ENCODE measurements at regions not wholly inside any gene's neighbourhood (a gene's known extent, or its start where the extent isn't known, plus 50 kb on each side); places are given as distances from the start of the nearest gene placed in this dataset.

DNA sequence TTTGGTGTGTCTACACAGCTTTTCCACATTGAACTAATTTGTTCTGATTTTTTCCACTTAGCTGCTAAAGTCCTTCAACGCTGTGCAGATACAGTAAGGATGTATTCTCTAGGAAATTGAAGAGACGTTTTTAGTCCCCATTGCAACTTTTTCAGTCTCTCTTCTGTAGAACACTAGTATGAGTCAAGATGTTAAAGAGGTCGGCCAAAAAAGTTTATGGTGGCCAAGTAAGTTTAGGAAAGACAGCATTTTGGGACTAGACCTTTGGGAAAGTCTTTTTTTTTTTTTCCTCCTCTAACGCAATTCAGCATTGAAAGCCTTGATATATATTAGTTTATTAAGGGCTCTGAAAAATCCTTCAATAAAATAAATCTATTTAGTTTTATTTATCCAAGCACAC lies 243.5 kb upstream of the FBXL7 start:
- no peaks in the 10 kb centered on the region for H3K9me3 Mint-ChIP-seq (ENCODE audit: low read depth, unreplicated experiment)
- H3K27ac Mint-ChIP-seq (ENCODE audit: unreplicated experiment): no peak overlapping the region
- intact Hi-C loops (cut with micrococcal nuclease; ENCODE audit: unreplicated experiment): no loop called here
- CTCF ChIA-PET: interaction anchor here (0.5 kb wide), 1 partner anchor 25 kb away, joined by 3 read pairs; no protein-coding TSS in a partner anchor
- no peak overlapping the region for H3K4me3 Mint-ChIP-seq (ENCODE audit: low read depth, unreplicated experiment)
- DNase-seq: no peak
- H3K36me3 Mint-ChIP-seq (ENCODE audit: insufficient read depth, unreplicated experiment): no peaks in the 10 kb centered on the region
- TF ChIP-seq, protein P1, sequence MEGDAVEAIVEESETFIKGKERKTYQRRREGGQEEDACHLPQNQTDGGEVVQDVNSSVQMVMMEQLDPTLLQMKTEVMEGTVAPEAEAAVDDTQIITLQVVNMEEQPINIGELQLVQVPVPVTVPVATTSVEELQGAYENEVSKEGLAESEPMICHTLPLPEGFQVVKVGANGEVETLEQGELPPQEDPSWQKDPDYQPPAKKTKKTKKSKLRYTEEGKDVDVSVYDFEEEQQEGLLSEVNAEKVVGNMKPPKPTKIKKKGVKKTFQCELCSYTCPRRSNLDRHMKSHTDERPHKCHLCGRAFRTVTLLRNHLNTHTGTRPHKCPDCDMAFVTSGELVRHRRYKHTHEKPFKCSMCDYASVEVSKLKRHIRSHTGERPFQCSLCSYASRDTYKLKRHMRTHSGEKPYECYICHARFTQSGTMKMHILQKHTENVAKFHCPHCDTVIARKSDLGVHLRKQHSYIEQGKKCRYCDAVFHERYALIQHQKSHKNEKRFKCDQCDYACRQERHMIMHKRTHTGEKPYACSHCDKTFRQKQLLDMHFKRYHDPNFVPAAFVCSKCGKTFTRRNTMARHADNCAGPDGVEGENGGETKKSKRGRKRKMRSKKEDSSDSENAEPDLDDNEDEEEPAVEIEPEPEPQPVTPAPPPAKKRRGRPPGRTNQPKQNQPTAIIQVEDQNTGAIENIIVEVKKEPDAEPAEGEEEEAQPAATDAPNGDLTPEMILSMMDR (IDR thresholded peaks at IDR 0.05; ENCODE audit: unreplicated experiment): no peak
- no peaks in the 10 kb centered on the region for H3K27me3 Mint-ChIP-seq (ENCODE audit: unreplicated experiment)
- BruUV-seq (replicated peaks): no TSS peak
- H3K4me1 Mint-ChIP-seq (ENCODE audit: low read depth, unreplicated experiment): no peaks in the 10 kb centered on the region

DNA sequence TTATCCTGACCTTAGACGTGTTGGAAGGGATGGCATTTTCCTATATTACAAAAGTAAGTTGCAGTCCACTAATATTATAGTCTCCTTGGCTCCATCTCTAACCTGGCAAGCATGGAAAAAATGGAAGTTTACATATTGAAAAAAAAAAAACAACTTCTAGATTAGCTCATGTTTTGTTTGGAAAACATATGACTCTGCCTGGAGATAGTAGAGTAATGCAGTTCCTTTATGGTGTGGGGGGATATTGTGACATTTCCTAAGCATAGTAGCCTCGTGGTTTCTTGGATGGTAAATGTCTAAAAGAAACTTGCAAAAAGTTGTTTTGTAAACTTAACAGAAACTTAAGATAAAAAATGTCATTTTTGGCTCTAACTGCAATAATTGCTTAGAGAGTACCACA lies 244.4 kb upstream of the FBXL7 start:
- no peaks in the 10 kb centered on the region for H3K9me3 Mint-ChIP-seq (ENCODE audit: low read depth, unreplicated experiment)
- TF ChIP-seq, protein P1 (IDR thresholded peaks at IDR 0.05; ENCODE audit: unreplicated experiment): no peak
- DNase-seq: no peak
- H3K4me3 Mint-ChIP-seq (ENCODE audit: low read depth, unreplicated experiment): no peak overlapping the region
- no peaks in the 10 kb centered on the region for H3K27me3 Mint-ChIP-seq (ENCODE audit: unreplicated experiment)
- H3K27ac Mint-ChIP-seq (ENCODE audit: unreplicated experiment): no peak overlapping the region
- H3K36me3 Mint-ChIP-seq (ENCODE audit: insufficient read depth, unreplicated experiment): no peaks in the 10 kb centered on the region
- no peaks in the 10 kb centered on the region for H3K4me1 Mint-ChIP-seq (ENCODE audit: low read depth, unreplicated experiment)
- CTCF ChIA-PET: no interaction called here
- no TSS peak for BruUV-seq (replicated peaks)
- intact Hi-C loops (cut with micrococcal nuclease; ENCODE audit: unreplicated experiment): no loop called here

DNA sequence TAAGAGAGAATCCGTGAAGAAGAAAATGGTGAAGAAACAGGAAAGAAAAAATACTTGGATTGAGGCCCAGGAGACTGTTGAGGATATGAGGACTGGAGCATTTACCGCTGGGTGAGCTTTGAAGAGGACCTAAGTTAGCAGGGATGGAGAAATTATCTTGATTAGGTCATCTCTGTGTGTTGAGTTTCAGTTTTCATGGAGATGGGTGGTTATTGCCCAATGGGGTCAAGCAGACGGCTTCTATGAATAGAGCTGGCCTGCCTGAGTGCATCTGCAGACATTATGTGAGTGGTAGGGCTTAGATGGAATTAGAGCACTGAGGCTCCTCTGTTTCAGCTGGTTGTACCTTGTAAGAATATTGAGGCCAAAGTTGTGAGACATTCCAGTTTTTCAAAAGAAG lies 245.4 kb upstream of the FBXL7 start:
- Mint-ChIP-seq H3K4me3 (ENCODE audit: low read depth, unreplicated experiment) (no peak overlapping the region), H3K27me3 (ENCODE audit: unreplicated experiment) (no peaks in the 10 kb centered on the region), H3K36me3 (ENCODE audit: insufficient read depth, unreplicated experiment) (no peaks in the 10 kb centered on the region), H3K9me3 (ENCODE audit: low read depth, unreplicated experiment) (no peaks in the 10 kb centered on the region), H3K27ac (ENCODE audit: unreplicated experiment) (no peak overlapping the region), H3K4me1 (ENCODE audit: low read depth, unreplicated experiment) (no peaks in the 10 kb centered on the region)
- intact Hi-C loops (cut with micrococcal nuclease; ENCODE audit: unreplicated experiment): no loop called here
- DNase-seq: no peak
- CTCF ChIA-PET: no interaction called here
- no TSS peak for BruUV-seq (replicated peaks)
- TF ChIP-seq, protein P1 (IDR thresholded peaks at IDR 0.05; ENCODE audit: unreplicated experiment): no peak

DNA sequence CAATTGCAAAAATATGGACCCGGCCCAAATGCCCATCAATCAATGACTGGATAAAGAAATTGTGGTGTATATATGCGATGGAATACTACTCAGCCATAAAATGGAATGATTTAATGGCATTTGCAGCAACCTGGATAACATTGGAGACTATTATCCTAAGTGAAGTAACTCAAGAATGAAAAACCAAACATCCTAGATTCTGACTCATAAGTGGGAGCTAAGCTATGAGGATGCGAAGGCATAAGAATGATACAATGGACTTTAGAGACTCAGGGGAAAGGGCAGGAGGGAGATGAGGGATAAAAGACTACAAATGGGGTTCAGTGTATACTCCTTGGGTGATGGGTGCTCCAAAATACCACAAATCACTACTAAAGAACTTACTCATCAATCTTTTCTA lies 247.6 kb upstream of the FBXL7 start:
- Mint-ChIP-seq H3K4me1 (ENCODE audit: low read depth, unreplicated experiment) (peaks cover 6% of the 10 kb centered on the region), H3K9me3 (ENCODE audit: low read depth, unreplicated experiment) (no peaks in the 10 kb centered on the region), H3K36me3 (ENCODE audit: insufficient read depth, unreplicated experiment) (no peaks in the 10 kb centered on the region), H3K27me3 (ENCODE audit: unreplicated experiment) (no peaks in the 10 kb centered on the region), H3K27ac (ENCODE audit: unreplicated experiment) (no peak overlapping the region), H3K4me3 (ENCODE audit: low read depth, unreplicated experiment) (no peak overlapping the region)
- CTCF ChIA-PET: no interaction called here
- BruUV-seq (replicated peaks): no TSS peak
- TF ChIP-seq, protein P1 (IDR thresholded peaks at IDR 0.05; ENCODE audit: unreplicated experiment): no peak
- DNase-seq: no peak
- intact Hi-C loops (cut with micrococcal nuclease; ENCODE audit: unreplicated experiment): no loop called here

DNA sequence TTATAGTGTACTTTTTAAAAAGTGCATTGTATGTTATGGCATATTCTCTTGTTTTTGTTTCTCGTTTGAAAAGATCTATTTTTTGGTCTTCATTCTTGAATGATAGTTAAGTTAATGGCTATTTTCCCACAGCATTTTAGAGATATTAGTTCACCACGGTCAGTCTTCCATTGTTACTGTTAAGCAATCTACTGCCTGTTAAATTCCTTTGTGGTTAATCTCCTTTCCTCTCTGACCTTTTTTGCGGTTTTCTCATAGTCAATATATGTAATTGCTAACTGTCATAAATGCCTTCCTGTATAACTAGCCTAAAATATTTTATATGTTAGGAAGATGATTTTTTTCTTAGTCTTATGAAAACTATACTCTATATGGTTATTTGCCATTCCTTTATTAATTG lies 250.8 kb upstream of the FBXL7 start:
- no peaks in the 10 kb centered on the region for H3K36me3 Mint-ChIP-seq (ENCODE audit: insufficient read depth, unreplicated experiment)
- DNase-seq: no peak
- no peak overlapping the region for H3K27ac Mint-ChIP-seq (ENCODE audit: unreplicated experiment)
- TF ChIP-seq, protein P1 (IDR thresholded peaks at IDR 0.05; ENCODE audit: unreplicated experiment): no peak
- BruUV-seq (replicated peaks): no TSS peak
- CTCF ChIA-PET: no interaction called here
- no peaks in the 10 kb centered on the region for H3K27me3 Mint-ChIP-seq (ENCODE audit: unreplicated experiment)
- peaks cover 6% of the 10 kb centered on the region for H3K9me3 Mint-ChIP-seq (ENCODE audit: low read depth, unreplicated experiment)
- intact Hi-C loops (cut with micrococcal nuclease; ENCODE audit: unreplicated experiment): no loop called here
- no peak overlapping the region for H3K4me3 Mint-ChIP-seq (ENCODE audit: low read depth, unreplicated experiment)
- H3K4me1 Mint-ChIP-seq (ENCODE audit: low read depth, unreplicated experiment): peaks cover 6% of the 10 kb centered on the region

Data from Calu3 (cell line).